ENCODE measurements at regions not wholly inside any gene's neighbourhood (a gene's known extent, or its start where the extent isn't known, plus 50 kb on each side); places are given as distances from the start of the nearest gene placed in this dataset.

GRCh38 chr14:58861586-58861985 lies 223.8 kb downstream of the DACT1 start (continued):
- TF ChIP-seq AR (CRISPR knock-in tag; IDR thresholded peaks at IDR 0.05) (no peak), RORB (CRISPR knock-in tag; IDR thresholded peaks at IDR 0.05) (no peak)

DNA sequence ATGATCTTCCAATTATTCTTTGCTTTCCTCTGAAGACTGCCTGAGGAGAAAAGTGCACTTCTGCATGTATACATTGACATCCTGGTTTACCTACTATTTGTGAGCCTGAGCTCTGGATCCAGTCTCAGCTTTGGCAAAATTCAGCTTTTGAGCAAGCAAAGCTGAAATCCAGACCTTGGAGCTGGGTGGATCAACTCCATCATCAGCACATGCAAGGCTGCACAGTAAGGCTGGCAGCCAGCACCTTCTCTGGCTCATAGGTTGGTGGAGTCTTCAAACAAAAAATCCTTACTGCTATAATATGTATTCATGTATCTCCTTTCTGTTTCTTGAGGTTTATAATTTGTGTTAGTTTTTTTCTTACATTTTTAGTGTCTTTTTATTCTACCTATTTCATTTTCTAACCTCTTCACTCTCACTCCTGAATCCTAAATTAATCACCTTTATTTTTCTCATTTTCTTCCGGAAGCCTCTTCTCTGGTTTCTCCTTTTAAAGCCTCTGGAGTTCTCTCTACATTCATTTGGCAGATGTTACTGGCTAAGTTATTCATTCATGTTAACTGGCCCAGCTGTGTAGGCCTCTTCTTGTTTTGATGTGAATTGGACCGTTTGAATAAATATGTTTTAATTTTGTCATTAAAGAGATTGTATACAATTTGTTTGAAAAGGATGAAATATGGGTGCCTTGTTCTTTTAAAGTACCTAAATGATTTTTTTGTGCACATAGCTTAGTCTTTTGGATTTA lies 224.8 kb downstream of the DACT1 start:
- H3K27ac Mint-ChIP-seq, result no peak overlapping the region
- POLR2A ChIA-PET, result no interaction called here

DNA sequence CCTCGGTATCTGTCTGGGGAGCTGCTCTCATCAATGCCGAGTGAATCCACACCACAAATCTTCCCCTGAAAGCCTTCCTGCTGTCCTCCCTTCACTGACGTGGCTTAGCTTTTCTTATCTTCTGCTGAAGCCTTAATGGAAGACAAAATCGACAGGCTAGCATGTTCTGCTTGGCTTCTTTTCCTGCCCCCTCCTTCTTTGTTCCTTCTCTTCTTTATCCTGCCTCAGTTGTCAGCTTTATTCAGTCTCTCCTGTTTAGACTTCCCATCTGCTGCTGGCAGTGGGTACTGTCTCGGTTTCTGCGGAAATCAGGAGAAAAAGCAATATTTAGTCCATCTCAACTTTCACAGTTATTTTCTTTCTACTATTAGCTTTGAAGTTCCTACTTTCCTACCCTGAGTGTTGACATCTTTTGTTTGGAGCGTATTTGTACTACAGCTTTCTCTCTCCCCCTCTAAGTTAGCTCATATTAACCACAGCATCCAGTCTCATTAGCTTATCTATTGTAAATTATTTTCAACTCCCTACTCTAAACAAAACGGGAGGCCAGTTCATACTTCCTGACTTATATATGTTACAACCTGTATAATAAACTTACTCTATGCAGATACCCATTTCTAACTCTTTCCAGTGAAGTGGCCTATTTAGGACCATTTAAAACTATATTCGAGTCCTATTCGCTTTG lies 226.0 kb downstream of the DACT1 start:
- DNase-seq (ENCODE audit: low spot score) (no peak), ATAC-seq (no peak)
- ChIA-PET POLR2A (no interaction called here), CTCF (interaction anchor here (1.3 to 1.7 kb wide), 2 partner anchors 21 to 363 kb away, joined by 3 to 7 read pairs; no protein-coding TSS in a partner anchor)
- Mint-ChIP-seq H3K4me1 (no peaks in the 10 kb centered on the region), H3K27me3 (ENCODE audit: low read depth) (no peaks in the 10 kb centered on the region), H3K9me3 (peaks cover 12% of the 10 kb centered on the region; the same call in 1 of the 2 replicates), H3K36me3 (no peaks in the 10 kb centered on the region), H3K4me3 (no peak overlapping the region), H3K27ac (no peak overlapping the region)
- TF ChIP-seq CREB1 (CRISPR knock-in tag; IDR thresholded peaks at IDR 0.05) (no peak), GTF2I (CRISPR knock-in tag; conservative IDR thresholded peaks at IDR 0.05) (no peak)

More for the DNA sequence above, 224.8 kb downstream of the DACT1 start:
- H3K4me3 Mint-ChIP-seq, result no peak overlapping the region
- TF ChIP-seq, protein P1, sequence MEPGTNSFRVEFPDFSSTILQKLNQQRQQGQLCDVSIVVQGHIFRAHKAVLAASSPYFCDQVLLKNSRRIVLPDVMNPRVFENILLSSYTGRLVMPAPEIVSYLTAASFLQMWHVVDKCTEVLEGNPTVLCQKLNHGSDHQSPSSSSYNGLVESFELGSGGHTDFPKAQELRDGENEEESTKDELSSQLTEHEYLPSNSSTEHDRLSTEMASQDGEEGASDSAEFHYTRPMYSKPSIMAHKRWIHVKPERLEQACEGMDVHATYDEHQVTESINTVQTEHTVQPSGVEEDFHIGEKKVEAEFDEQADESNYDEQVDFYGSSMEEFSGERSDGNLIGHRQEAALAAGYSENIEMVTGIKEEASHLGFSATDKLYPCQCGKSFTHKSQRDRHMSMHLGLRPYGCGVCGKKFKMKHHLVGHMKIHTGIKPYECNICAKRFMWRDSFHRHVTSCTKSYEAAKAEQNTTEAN (CRISPR knock-in tag; IDR thresholded peaks at IDR 0.05), result no peak
- TF ChIP-seq FOXK1 (CRISPR knock-in tag; IDR thresholded peaks at IDR 0.05) (no peak), SMAD3 (CRISPR knock-in tag; IDR thresholded peaks at IDR 0.05; ENCODE audit: borderline replicate concordance) (no peak), ZNF263 (CRISPR knock-in tag; IDR thresholded peaks at IDR 0.05; ENCODE audit: low read depth) (no peak), TCF7 (CRISPR knock-in tag; IDR thresholded peaks at IDR 0.05; ENCODE audit: low read depth) (no peak), PREB (CRISPR knock-in tag; IDR thresholded peaks at IDR 0.05; ENCODE audit: borderline replicate concordance) (no peak), EMX1 (CRISPR knock-in tag; IDR thresholded peaks at IDR 0.05) (no peak)
- TF ChIP-seq, protein P2, sequence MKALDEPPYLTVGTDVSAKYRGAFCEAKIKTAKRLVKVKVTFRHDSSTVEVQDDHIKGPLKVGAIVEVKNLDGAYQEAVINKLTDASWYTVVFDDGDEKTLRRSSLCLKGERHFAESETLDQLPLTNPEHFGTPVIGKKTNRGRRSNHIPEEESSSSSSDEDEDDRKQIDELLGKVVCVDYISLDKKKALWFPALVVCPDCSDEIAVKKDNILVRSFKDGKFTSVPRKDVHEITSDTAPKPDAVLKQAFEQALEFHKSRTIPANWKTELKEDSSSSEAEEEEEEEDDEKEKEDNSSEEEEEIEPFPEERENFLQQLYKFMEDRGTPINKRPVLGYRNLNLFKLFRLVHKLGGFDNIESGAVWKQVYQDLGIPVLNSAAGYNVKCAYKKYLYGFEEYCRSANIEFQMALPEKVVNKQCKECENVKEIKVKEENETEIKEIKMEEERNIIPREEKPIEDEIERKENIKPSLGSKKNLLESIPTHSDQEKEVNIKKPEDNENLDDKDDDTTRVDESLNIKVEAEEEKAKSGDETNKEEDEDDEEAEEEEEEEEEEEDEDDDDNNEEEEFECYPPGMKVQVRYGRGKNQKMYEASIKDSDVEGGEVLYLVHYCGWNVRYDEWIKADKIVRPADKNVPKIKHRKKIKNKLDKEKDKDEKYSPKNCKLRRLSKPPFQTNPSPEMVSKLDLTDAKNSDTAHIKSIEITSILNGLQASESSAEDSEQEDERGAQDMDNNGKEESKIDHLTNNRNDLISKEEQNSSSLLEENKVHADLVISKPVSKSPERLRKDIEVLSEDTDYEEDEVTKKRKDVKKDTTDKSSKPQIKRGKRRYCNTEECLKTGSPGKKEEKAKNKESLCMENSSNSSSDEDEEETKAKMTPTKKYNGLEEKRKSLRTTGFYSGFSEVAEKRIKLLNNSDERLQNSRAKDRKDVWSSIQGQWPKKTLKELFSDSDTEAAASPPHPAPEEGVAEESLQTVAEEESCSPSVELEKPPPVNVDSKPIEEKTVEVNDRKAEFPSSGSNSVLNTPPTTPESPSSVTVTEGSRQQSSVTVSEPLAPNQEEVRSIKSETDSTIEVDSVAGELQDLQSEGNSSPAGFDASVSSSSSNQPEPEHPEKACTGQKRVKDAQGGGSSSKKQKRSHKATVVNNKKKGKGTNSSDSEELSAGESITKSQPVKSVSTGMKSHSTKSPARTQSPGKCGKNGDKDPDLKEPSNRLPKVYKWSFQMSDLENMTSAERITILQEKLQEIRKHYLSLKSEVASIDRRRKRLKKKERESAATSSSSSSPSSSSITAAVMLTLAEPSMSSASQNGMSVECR (CRISPR knock-in tag; IDR thresholded peaks at IDR 0.05; ENCODE audit: borderline replicate concordance), result no peak
- ATAC-seq (no peak), DNase-seq (ENCODE audit: low spot score) (no peak)
- H3K9me3 Mint-ChIP-seq, result peaks cover 18% of the 10 kb centered on the region; the same call in 1 of the 2 replicates
- CTCF ChIA-PET, result interaction anchor here (1.3 kb wide), 1 partner anchor 22 kb away, joined by 3 read pairs; no protein-coding TSS in a partner anchor
- H3K27me3 Mint-ChIP-seq (ENCODE audit: low read depth), result no peaks in the 10 kb centered on the region
- H3K36me3 Mint-ChIP-seq, result no peaks in the 10 kb centered on the region
- H3K4me1 Mint-ChIP-seq, result no peaks in the 10 kb centered on the region
